Right kidney (tissue), 1 donor: ENCODE measurements at regions not wholly inside any gene's neighbourhood (a gene's known extent, or its start where the extent isn't known, plus 50 kb on each side); places are given as distances from the start of the nearest gene placed in this dataset.
"Not testable (repeated sequence)": the region's sequence is repeated elsewhere in the genome, so short reads cannot be mapped to it uniquely, and the experiment has no call there.

ENCODE experiments used
- DNase-seq: peaks from one replicate; pipeline ENCODE4 v3.0.0-alpha.2; 2016

DNA sequence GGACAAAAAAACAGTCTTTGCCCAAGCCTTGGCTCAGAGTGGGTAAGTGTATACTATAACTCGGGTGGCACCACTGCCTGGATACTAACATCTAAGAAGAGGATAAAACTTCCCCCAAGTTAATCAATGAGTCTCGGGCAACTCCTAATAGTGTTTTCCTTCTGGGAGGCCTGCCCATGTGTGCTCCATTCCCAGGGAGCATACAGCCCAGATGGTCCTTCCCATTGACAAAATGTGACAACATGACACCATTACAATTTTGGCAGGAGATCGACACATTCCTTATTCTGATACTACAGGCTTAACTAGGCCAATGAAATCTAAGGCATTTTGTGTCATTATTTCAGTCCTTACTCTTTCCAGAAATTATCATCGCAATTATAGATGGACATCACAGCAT lies 52.7 kb upstream of the CRIM1 start:
- no peak for DNase-seq

DNA sequence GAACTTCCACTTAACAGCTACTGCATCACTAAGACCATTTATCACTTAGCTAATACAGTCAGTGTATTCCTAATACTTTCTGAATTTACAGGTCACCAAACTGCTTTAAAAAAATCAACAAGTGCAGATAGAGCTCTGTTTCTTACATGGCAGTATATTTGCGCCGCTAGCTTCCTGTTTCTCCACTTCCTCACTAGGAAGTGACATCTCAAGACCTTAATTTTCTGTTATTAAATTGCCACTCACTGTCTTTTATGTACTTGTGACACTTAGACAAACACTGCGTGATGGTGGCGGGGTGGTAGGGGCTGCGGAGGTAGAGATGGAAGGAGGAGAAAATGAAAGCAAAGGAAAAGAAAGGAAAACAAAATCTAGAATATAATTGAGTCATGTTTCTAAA lies 53.7 kb upstream of the CRIM1 start:
- DNase-seq = no peak

DNA sequence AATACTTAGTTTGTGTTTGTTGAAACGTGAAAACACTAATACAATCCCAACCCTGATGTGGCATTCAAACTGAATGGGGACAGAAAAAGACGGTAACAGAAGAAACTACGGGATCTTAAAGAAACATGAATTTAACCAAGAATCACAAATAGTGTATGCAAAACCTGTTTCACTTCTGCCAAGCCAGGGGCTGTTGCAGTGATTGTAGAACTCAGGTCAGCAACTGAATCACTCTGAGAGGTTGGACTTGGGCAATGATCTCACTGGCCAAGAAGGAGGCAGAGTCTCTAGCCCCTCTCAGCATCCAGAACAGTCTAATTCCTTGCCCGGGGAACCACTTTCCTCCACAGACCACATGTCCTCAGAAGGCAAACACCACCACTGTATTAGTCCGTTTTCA lies 54.9 kb upstream of the CRIM1 start:
- no peak for DNase-seq

DNA sequence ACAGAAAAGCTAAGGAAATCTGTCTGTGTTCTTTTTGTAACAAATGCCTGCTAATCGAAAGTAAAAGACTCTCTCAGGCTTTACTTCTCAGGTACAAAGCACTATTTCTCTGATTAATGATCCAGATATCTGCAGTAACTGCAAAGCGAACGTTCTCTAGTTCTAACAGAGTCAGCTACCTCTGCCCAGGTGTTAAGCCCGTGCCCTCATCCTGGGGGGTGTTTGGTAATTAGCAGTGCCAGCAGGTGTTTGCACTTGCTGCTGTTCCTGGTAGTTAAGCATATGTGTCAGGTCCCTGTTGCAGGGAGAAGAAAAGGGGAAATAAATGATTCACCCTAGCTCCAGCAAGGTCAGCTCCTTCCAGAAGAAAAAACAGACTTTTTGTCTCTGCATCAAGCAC lies 58.8 kb upstream of the CRIM1 start:
- no peak for DNase-seq

DNA sequence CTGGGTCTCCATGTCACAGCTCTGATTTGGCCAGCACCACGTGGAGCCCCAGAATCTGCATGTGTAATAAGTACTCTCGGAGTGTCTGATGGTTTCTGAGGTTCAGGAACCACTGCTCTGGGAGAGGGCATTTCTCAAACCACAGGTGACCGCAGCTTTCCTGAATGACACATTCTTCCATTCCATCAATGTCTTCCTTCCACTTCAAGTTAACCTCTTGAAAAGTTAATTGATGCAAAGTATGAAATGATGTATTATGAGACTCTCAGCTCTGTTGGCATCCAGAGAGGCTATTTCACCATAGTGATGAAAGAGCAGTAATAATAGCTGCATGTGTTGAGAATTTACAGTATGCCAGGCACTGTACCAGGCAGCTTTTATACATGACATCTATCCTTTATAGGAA lies 61.3 kb upstream of the CRIM1 start:
- DNase-seq = no peak

DNA sequence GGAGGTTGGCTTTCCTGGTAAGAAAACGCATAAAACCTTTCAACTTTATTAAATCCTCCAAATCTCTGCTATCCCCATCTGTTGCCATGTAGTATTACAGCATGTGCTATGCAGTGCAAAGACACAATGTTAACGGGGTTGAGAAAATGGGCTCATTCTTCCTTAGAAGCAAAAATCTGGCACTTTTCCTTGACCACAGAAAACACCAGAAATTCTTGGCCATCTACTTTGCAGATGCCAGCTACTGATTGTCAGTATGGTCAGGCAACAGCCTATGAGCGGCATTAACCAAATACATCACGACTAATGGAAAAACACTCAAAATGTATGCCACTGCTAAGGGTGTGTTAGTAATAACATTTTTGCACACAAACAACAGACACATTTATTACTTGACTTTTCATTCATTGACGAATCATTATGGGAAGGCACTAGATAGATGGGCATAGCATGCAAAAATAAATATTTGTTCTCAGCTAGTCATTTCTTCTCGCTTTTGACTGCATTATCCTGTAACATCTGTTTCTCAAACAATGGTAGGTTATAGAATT lies 65.2 kb upstream of the CRIM1 start:
- DNase-seq = no peak

DNA sequence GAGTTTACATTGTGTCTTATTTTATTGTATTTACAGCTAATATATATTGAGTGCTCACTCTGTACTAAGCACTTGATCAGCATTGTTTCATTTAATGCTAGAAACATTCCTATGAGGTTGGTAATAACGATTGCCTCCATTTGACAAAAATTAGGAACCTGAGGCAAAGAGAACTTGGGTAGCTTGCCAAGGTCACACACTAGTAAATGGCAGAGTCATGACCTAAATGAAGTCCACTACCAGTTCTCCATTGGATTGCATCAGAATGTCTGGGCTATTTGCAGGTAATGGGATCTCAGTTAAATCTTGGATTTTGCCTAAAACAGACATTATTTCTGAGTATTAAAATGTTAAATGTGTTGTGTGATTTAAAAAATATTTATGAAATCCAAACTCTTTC lies 65.8 kb upstream of the CRIM1 start:
- no peak for DNase-seq

DNA sequence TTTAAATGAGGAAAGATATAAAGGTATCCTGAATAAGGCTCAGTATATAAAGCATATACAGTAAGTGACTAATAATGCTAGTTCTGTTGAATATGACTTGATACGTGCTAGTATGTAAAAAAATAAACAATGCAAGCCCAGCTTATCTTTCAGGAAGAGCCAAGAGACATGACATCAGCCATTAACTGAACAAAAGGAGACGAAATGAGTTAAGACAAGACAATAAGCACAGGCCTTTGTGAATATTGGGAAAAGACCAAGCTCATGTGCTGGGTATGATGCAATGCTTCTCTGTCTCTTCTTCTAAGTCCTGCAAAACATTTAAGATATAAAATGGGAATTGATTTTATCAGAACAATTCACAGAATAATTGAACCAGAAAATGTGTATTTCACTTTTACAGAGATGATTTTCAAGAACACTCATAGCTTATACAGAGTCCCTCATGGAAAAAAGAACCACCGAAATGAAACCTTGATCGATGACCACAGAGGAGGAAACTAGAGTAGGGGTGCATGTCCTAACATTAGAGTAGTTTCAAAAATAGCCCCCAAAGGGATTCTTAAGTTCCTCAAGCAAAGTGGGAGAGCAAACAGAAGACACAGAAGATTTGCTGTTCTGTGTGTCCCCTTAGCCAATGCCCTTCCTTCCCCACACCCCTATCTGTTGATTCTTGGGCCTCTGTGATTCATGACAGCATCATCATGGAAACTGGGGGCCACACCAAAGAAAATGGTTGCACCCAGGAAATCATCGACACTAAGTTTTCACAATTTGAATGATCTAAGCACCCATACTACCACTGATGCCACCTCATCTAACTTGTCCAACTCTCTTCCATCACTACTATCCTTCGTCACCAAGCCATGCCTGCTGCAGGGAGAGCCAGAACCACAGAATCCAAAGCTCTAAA lies 68.0 kb upstream of the CRIM1 start:
- DNase-seq = no peak

DNA sequence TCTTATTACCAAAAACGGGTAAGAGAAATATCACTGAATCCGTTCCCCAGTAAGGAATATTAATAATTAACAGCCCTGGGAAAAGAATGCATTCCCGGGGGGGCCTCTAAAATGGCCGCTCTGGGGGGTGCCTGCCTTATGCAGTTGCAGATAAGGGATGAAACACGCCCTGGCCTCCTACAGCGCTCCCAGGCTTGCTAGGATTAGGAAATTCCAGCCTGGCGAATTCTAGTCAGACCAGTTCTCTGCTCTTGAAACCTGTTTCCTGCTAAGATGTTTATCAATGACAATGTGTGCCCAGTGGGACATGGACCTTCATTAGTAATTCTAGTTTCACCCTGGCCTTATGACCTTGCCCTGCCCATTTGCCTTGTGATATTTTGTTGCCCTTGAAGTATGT lies 76.1 kb upstream of the CRIM1 start:
- not testable (repeated sequence) for DNase-seq

DNA sequence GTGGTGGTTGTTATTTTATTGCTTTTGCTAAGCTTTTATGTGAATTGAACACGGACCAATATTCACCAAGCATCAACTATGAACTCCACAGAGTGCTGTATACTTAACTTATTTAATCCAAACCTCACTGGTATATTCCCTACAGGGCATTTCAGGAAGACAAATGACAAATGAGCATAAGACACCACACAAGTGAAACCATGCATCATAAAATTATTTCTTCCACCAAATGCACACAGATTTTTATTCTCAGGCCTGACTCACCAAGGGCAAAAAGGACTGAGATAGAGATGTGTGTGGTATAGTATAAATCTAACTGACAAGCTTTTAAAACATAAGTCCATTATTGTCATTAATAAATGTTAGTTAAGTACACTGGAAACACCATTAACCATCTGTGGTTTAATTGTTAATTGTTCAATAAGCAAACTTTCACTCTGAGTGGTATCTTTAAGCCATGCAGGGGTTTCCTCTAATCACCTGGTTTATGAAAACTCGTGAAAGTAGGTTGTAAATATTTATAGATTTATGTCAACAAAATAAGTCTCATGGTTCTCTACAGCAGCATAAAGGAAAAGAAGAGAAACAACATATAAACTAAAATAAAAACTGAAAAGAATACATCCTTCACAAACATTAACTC lies 77.6 kb upstream of the CRIM1 start:
- DNase-seq = no peak

DNA sequence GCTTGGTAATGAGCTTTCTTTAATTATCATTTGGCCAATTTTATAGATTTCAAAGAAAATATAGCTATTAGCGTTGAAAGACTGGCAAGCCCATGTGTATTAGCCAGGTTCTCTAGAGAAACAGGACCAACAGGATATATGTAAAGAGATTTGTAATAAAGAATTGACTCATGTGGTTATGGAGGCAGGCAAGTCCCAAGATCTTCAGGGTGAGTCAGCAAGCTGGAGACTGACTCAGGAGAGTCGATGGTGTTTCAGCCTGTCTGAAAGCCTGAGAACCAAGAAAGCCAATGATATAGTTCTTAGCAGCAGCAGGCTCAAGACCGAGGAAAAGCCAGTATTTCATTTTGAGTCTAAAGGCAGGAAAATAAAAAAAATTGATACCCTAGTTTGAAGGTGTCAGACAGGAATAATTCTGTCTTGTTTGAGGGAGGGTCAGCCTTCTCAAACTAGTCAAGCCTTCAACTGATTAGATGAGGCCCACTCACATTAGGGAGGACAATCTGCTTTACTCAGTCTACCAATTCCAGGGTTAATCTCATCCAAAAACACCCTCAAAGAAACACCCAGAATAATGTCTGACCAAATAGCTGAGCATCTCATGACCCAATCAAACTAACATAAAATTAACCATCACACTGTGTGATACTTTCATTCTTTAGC lies 78.3 kb upstream of the CRIM1 start:
- no peak for DNase-seq

DNA sequence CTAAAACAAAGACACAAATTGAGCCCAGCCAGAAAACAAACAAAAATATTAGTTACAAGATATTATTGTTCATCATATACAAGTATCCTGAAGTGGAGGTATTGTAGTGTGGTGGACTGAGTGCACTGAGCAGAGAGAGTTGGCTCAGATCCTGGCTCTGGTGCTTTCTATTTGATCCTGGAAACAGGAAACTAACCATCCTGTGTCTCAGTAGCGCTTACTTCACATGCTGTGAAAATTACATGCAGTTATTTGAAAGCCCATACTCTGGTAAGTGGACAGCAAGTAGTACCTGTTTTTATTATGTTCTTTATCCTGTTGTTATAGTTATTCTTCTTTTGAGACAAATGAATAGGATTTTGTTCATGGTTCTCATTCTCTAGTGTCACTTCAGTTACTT lies 84.3 kb upstream of the CRIM1 start:
- no peak for DNase-seq

DNA sequence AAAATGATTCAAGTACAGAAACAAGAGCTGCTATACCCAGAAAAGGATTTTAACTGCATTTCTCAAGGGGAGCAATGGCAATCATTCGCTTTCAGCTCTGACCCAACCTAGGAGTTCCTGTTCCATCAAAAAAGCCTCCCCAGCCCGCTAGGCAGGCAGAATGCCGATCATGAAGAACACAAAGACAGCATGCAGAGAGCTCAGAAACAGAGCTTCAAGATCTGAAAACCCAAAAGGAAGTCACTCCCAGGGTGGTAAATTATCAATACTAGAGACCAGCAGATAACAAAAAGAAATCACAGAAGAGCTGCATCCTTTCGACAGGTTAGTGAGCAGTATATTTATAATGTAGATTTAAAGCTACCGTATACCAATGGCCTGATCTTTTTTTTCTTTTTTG lies 84.8 kb upstream of the CRIM1 start:
- no peak for DNase-seq

DNA sequence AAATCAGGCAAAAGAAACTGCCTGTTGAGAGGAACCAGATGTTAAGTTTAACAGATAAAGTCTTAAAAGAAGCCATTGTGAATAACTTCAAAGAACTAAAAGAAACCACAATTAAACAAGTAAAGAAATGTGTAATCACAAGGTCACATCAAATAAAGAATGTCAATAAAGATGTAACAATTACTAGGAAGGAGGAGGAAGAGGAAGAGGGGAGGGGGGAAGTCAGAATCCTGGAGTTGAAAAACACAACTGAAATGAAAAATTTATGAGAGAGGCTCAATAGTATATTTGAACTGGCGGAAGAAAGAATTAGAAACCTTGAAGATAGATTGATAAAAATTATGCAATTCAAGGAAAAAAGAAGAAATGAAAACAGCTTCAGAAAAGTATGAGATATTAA lies 88.4 kb upstream of the CRIM1 start:
- no peak for DNase-seq

DNA sequence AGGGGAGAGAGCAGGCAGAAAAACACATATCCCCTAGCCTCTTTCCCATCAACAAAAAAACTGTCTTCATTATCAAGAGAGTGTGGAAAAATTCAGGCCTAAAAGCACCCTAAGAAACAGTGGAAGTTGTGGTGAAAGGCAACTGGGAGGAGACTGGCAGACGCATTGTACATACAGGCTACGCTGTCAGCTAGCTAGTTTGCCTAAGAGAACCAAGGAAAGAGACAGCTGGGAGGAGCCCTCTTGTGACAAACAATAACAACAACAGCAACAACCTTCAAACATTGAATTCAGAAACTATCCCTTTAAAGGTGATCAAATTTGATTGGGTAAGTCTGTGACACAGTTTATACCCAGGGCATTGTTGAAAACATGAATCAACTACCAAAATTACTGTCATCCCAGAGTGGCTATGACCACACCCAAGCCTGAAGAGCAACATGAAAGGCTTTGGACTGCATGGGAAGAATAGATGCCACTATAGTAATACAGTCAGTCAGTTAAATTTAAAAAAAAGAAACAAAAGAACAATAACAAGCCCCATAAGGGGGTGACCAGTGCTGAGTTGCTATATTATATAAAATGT lies 88.9 kb upstream of the CRIM1 start:
- DNase-seq = no peak

DNA sequence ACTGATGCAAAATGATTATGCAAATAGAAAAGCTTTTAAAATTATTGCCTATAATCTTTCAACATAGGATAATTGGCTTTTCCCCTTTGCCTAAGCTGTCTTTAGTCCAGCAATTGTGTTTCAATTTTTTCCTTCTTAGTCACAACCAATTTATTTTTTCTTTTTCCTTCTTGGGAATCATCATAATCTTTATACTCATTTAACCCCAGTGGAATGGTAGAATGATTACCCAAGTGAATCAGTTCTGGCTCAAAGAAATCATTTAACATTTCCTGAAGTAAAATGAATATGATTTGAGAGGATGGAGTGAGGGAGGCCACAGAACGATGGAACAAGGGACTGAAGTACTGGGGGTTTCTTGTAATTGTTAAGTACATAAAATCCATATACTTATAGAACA lies 93.0 kb upstream of the CRIM1 start:
- DNase-seq = no peak

DNA sequence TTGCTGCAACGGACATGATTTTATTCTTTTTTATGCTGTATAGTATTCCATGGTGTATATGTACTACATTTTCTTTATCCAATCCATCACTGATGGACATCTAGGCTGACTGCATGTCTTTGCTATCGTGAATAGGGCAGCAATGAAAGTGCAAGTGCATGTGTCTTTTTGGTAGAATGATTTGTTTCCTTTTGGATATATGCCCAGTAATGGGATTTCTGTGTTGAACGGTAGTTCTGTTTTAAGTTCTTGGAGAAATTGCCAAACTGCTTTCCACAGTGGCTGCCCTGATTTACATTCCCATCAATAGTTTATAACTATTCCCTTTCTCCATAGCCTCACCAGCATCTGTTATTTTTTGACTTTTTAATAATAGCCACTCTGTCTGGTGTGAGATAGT lies 99.7 kb upstream of the CRIM1 start:
- DNase-seq = no peak

DNA sequence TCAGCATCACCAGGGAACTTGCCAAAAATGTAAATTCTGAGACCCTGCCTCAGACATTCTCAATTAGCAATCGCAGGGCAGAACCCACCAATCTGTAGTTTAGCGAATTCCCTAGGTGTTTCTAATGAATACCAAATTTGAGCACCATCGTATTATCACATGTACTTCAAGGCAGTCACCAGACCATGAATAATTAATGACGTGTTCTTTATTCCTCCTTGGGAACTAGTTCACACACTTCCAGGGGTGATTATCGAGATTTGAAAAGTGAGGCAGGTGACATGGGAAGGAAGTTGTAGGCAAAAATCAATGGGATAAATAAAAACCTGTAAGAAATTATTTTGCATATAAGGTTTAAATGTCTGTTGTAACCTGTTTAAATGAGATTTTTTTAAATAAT lies 102.5 kb upstream of the CRIM1 start:
- no peak for DNase-seq

DNA sequence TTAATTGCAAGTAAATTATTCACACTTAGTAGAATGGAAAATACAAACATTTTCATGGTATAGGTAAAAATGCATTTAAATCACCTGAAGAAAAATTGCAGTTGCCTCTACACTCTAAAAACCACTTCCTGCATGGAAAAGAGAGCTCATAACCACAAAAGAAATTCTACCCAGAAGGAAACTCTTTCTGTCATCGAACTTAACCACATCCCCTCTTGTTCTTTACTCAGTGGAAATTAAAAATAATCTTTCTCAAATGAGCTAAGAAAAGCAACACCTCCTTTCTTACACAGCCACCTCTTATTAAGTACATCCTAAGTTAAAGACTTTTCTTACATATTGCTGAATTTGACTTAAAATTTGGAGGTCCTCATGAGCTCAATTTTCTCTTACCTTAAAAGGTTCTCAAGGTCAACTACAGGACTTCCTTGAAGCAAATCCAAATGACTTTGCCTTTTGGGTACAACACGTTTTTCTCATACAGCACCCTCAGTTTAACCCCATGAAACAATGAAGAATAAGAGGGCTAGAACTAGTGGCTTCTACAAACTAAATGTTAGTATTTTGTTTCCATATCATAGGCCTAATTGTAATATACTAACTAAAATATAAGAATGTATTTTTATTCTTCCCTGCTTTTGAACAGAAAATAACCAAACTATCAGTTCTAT lies 109.1 kb upstream of the CRIM1 start:
- DNase-seq = no peak

DNA sequence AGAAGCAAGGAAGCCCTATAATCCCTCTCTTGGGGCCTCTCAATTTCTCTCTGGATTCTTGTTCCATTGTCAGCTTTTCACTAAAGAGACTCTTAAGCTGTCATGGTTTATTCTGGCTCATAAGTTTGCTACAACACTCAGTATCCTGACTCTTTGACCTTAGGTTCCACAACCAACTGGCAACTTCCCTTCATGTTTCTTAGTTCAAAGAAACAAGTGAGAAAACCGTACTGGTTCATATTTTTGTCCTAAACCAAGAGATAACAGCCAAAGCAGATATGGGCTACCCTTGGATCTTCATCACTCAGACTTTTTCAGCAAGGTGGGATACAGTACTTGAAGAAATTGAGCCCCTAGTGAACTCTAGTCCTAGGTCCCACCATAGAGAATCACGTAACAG lies 109.9 kb upstream of the CRIM1 start:
- no peak for DNase-seq

DNA sequence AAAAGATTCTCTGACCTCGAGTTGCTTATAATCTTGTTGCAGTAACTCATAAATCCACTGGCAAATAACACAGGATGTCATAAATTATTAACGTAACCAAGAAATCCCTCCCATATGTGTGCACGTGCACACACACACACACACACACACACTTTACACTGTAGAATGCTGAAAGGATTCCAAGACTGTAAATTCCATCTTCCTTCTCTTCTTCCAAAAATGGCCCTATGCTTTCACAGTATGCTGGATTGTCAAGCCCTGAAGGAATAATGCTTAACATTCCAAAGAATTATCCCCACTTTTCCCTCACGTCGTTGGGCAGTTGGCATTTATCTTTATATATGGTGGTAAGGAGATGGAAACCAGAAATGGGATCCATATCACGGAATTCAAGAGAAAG lies 117.5 kb upstream of the CRIM1 start:
- DNase-seq = no peak

DNA sequence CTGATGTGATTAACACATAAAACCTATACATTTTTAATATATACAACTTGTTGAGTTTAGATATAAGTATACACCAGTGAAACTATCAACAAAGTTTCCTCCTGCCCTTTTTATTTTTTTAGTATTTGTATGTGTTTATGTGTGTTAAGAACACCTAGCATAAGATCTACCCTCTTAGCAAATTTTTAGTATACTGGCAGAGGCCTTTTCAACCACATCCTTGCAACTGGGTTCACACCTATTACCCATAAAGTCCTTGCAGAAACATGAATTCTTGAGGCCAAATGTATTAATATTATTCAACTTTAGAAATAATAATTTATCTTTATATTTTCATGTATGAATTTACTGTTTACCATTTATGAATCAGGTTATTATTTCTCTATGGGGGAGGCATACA lies 119.7 kb upstream of the CRIM1 start:
- DNase-seq = no peak
